Pancreas (tissue), 10 donors: ENCODE measurements at regions not wholly inside any gene's neighbourhood (a gene's known extent, or its start where the extent isn't known, plus 50 kb on each side); places are given as distances from the start of the nearest gene placed in this dataset.
A peak's percentile ranks its signal among the peaks of the same experiment; 100 is the strongest.
"Not testable (repeated sequence)": the region's sequence is repeated elsewhere in the genome, so short reads cannot be mapped to it uniquely, and the experiment has no call there.

ENCODE experiments used
- ATAC-seq, 4 donors: fragments of 200-7000 bp; cut with Tn5 transposase; one replicate each; pipeline versions ENCODE4 v1.8.0 to v1.9.1; 2020; ENCODE audit warnings: mild to moderate bottlenecking in 4 of 4, moderate library complexity in 4 of 4
- DNase-seq, 6 donors: peaks; one replicate each; pipeline ENCODE4 v3.0.0-alpha.2; 2020
- FAIRE-seq: peaks from 2 replicates; lab custom pipeline; 2012; peaks lifted over from hg19 to GRCh38; lab: Jason Lieb, UNC
- H3K27ac ChIP-seq, 4 donors: fragments of 200-600 bp; sonication (generic); 1 replicate in 3 of 4; 2 replicates in 1 of 4; pipeline versions ENCODE4 v1.5.0 to v1.8.0; 2020
- H3K27me3 ChIP-seq, 4 donors: fragments of 200-600 bp; one replicate each; pipeline ENCODE4 v1.8.0; 2021
- H3K36me3 ChIP-seq, 3 donors: fragments of 200-600 bp; sonication (generic) in 1 of 3; one replicate each; pipeline versions ENCODE4 v1.5.0 to v1.8.0; 2020 to 2021
- H3K4me1 ChIP-seq, 3 donors: fragments of 200-600 bp; one replicate each; pipeline ENCODE4 v1.8.0; 2021
- H3K4me3 ChIP-seq, 4 donors: fragments of 200-600 bp; sonication (generic) in 2 of 4; one replicate each; pipeline versions ENCODE4 v1.5.0 to v1.8.0; 2020 to 2021
- H3K9me3 ChIP-seq, 4 donors: fragments of 200-600 bp; one replicate each; pipeline ENCODE4 v1.8.0; 2021
- CTCF ChIP-seq, 4 donors: fragments of 200-600 bp; sonication (generic) in 3 of 4; IDR thresholded peaks; one replicate each; pipeline versions ENCODE4 v1.5.0 to v1.8.0; 2021; ENCODE audit warnings: antibody characterized with exemption in 4 of 4
- WGBS, 2 donors: extraction: QIAGEN DNeasy Blood & Tissue Kit; methylation state at CpG; one replicate each; pipeline ENCODE4 v1.1.7; 2013; 5-methylcytosine and 5-hydroxymethylcytosine counted together
- intact Hi-C, 3 donors: fragments of 100-400 bp; cut with DNase I; formaldehyde crosslinking; loops; one replicate each; pipeline versions ENCODE4 v1.11.1 to v1.14.2; 2022
- donor health status: healthy with polysubstance abuse.
- donor health status: DM: no; HTN: no; CAD: no; lungs with moderate emphysema.
- donor health status: DM: no; HTN: no; CAD: no.
- donor health status: control.
- donor health status: control.
- donor health status: Bipolar disorder and iron deficiency.
- donor health status: DM: yes; HTN: yes; CAD: no.
- donor health status: DM: no; HTN: no; CAD: no.
- donor health status: DM: no; HTN: no; CAD: no.
- donor health status: DM: yes; HTN: yes; CAD: no.

- no peak for TF ChIP-seq CTCF (IDR thresholded peaks at IDR 0.05)
These were observed 204.7 kb downstream of the MATN1 start for GRCh38 chr1:30518696-30519095.

GRCh38 chr1:30518186-30518585 lies 205.2 kb downstream of the MATN1 start:
- Histone ChIP-seq H3K27ac (no peak overlapping the region), H3K9me3 (no peaks in the 10 kb centered on the region), H3K27me3 (no peaks in the 10 kb centered on the region), H3K4me1 (no peaks in the 10 kb centered on the region), H3K36me3 (no peaks in the 10 kb centered on the region), H3K4me3 (no peak overlapping the region)
- intact Hi-C loops, result no loop called here
- no peak for TF ChIP-seq CTCF (IDR thresholded peaks at IDR 0.05)
- DNase-seq, result peak in 1 of 6 donors; percentile 1
- FAIRE-seq, result no peak
- 37 to 41% methylated on average over 2 of the region's 2 CpGs for WGBS, 2 donors
- no peak for ATAC-seq

More at GRCh38 chr1:30518696-30519095, 204.7 kb downstream of the MATN1 start:
- FAIRE-seq (no peak), ATAC-seq (no peak), DNase-seq (peak in 2 of 6 donors; percentile 0 to 18)
- Histone ChIP-seq H3K36me3 (no peaks in the 10 kb centered on the region), H3K27ac (no peak overlapping the region), H3K4me3 (no peak overlapping the region), H3K4me1 (no peaks in the 10 kb centered on the region), H3K27me3 (no peaks in the 10 kb centered on the region), H3K9me3 (no peaks in the 10 kb centered on the region)
- intact Hi-C loops, result no loop called here
- WGBS, 2 donors, result 62 to 78% methylated on average over 3 of the region's 3 CpGs

- H3K27ac ChIP-seq, H3K9me3 ChIP-seq, H3K36me3 ChIP-seq, H3K4me1 ChIP-seq, DNase-seq, FAIRE-seq, intact Hi-C loops, H3K27me3 ChIP-seq, H3K4me3 ChIP-seq, ATAC-seq: not testable (repeated sequence)
- WGBS, 2 donors, result 52 to 60% methylated on average over 6 of the region's 6 CpGs
These were observed 205.7 kb downstream of the MATN1 start for GRCh38 chr1:30517666-30518065.

- ATAC-seq, H3K27me3 ChIP-seq, intact Hi-C loops, H3K36me3 ChIP-seq, H3K27ac ChIP-seq, H3K4me3 ChIP-seq, H3K4me1 ChIP-seq, H3K9me3 ChIP-seq, FAIRE-seq: not testable (repeated sequence)
- 71 to 75% methylated on average over 6 to 7 of the region's 7 CpGs for WGBS, 2 donors
- DNase-seq, result peak in 1 of 6 donors; percentile 1
These were observed 206.1 kb downstream of the MATN1 start for GRCh38 chr1:30517241-30517640.

GRCh38 chr1:30516485-30516858 lies 206.9 kb downstream of the MATN1 start:
- no peak for TF ChIP-seq CTCF (IDR thresholded peaks at IDR 0.05)
- DNase-seq, result peak in 1 of 6 donors; percentile 1
- no peak for ATAC-seq
- H3K4me1 ChIP-seq, result no peaks in the 10 kb centered on the region
- no peak overlapping the region for H3K4me3 ChIP-seq
- H3K27me3 ChIP-seq, result no peaks in the 10 kb centered on the region
- no peaks in the 10 kb centered on the region for H3K36me3 ChIP-seq
- no peak overlapping the region for H3K27ac ChIP-seq
- 69 to 83% methylated on average over 4 of the region's 4 CpGs for WGBS, 2 donors
- no peaks in the 10 kb centered on the region for H3K9me3 ChIP-seq
- intact Hi-C loops, result no loop called here
- FAIRE-seq, result no peak

GRCh38 chr1:30515755-30516484 lies 207.5 kb downstream of the MATN1 start:
- H3K4me3 ChIP-seq, result no peak overlapping the region
- TF ChIP-seq CTCF (IDR thresholded peaks at IDR 0.05), result no peak
- FAIRE-seq (no peak), ATAC-seq (no peak), DNase-seq (peak in 2 of 6 donors; percentile 1 to 35)
- H3K27ac ChIP-seq, result no peak overlapping the region
- no peaks in the 10 kb centered on the region for H3K4me1 ChIP-seq
- no peaks in the 10 kb centered on the region for H3K36me3 ChIP-seq
- H3K27me3 ChIP-seq, result no peaks in the 10 kb centered on the region
- WGBS, 2 donors, result 60 to 75% methylated on average over 10 of the region's 10 CpGs
- H3K9me3 ChIP-seq, result no peaks in the 10 kb centered on the region
- intact Hi-C loops, result no loop called here
